Bronchial epithelial cell (primary cell): ENCODE measurements at regions not wholly inside any gene's neighbourhood (a gene's known extent, or its start where the extent isn't known, plus 50 kb on each side); places are given as distances from the start of the nearest gene placed in this dataset.

Experiments used
- DNase-seq: peaks from one replicate; pipeline ENCODE4 v3.0.0-alpha.2; 2010; ENCODE audit warnings: low read depth
- FAIRE-seq: peaks from 2 replicates; lab custom pipeline; 2011; peaks lifted over from hg19 to GRCh38; lab: Jason Lieb, UNC
- H3K27me3 ChIP-seq: 2 replicates; pipeline ENCODE4 v1.5.1; 2011; ENCODE audit warnings: low read length; ENCODE audit not compliant: control insufficient read depth, insufficient read depth
- H3K36me3 ChIP-seq: 2 replicates; pipeline ENCODE4 v1.5.1; 2011; ENCODE audit warnings: low read length; ENCODE audit not compliant: control insufficient read depth, insufficient read depth
- H3K4me3 ChIP-seq: 2 replicates; pipeline ENCODE4 v1.5.1; 2011; ENCODE audit warnings: mild to moderate bottlenecking, low read depth, low read length, control low read depth
- CTCF ChIP-seq: IDR thresholded peaks from 2 replicates; pipeline ENCODE4 v1.5.1; 2011; ENCODE audit warnings: mild to moderate bottlenecking, moderate library complexity, low read length, control low read depth, inconsistent platforms; ENCODE audit not compliant: insufficient read depth, severe bottlenecking

- DNase-seq = no peak
- no peak for TF ChIP-seq CTCF
- FAIRE-seq = no peak
- peaks cover 1% of the 10 kb centered on the region for H3K27me3 ChIP-seq
- H3K4me3 ChIP-seq = no peak overlapping the region
- H3K36me3 ChIP-seq = no peaks in the 10 kb centered on the region
These were observed 193.7 kb upstream of the ID2 start for GRCh38 chr2:8488001-8488738.

- DNase-seq (no peak), FAIRE-seq (no peak)
- TF ChIP-seq CTCF = no peak
- Histone ChIP-seq H3K36me3 (no peaks in the 10 kb centered on the region), H3K27me3 (peaks cover 1% of the 10 kb centered on the region), H3K4me3 (no peak overlapping the region)
These were observed 192.6 kb upstream of the ID2 start for GRCh38 chr2:8489221-8489620.

GRCh38 chr2:8489751-8490150 is 192.1 kb upstream of the ID2 start:
- FAIRE-seq = no peak
- no peak for DNase-seq
- Histone ChIP-seq H3K4me3 (no peak overlapping the region), H3K27me3 (peaks cover 1% of the 10 kb centered on the region), H3K36me3 (no peaks in the 10 kb centered on the region)
- TF ChIP-seq CTCF = no peak

- TF ChIP-seq CTCF = no peak
- no peaks in the 10 kb centered on the region for H3K36me3 ChIP-seq
- peaks cover 1% of the 10 kb centered on the region for H3K27me3 ChIP-seq
- no peak for FAIRE-seq
- H3K4me3 ChIP-seq = no peak overlapping the region
- no peak for DNase-seq
These were observed 191.6 kb upstream of the ID2 start for GRCh38 chr2:8490166-8490721.

GRCh38 chr2:8491296-8492027 is 190.4 kb upstream of the ID2 start:
- H3K27me3 ChIP-seq = peaks cover 1% of the 10 kb centered on the region
- DNase-seq (no peak), FAIRE-seq (no peak)
- H3K4me3 ChIP-seq = no peak overlapping the region
- no peak for TF ChIP-seq CTCF
- H3K36me3 ChIP-seq = no peaks in the 10 kb centered on the region
